Heart left ventricle (tissue), 13 donors: ENCODE measurements at regions not wholly inside any gene's neighbourhood (a gene's known extent, or its start where the extent isn't known, plus 50 kb on each side); places are given as distances from the start of the nearest gene placed in this dataset.

ENCODE experiments used
- CTCF ChIP-seq, 12 donors: fragments of 200-600 bp; sonication (generic) in 4 of 12; IDR thresholded peaks; one replicate each; pipeline versions ENCODE4 v1.5.0 to v1.8.0; 2018 to 2022; ENCODE audit warnings: antibody characterized with exemption in 12 of 12, mild to moderate bottlenecking in 5 of 12
- POLR2A ChIP-seq, 2 donors: fragments of 450-650 bp; IDR thresholded peaks; one replicate each; pipeline ENCODE4 v1.6.1; 2017; ENCODE audit warnings: antibody characterized with exemption in 2 of 2, mild to moderate bottlenecking in 2 of 2, moderate library complexity in 2 of 2
- donor health status: ischemic (EF 13 %, LVEDD 7.1; RV severe dilation, severe dysfunction).
- donor health status: DM: no; HTN: yes; CAD: no.
- donor health status: DM: no; HTN: no; CAD: no.
- donor health status: ischemic (EF 25% LVEDD 6.9; RV normal size, moderate dysfunction).
- donor health status: ischemic (EF 25% LVEDD 5.7; RV mildly dilated, moderate dysfunction).
- donor health status: ischemic (EF 35%, LVEDD 5.7; RV mildly dilated, moderate dysfunction).
- donor health status: nonischemic (EF 11% LVEDD 7.7; RV severe dilation, severe dysfunction).
- donor health status: DM: yes; HTN: yes; CAD: no.
- donor health status: PGD.
- donor health status: ischemic (EF 29% LVEDD 5.4; RV normal size, mild dysfunction).
- donor health status: nonischemic (EF 23%, LVEDD 6.1; RV moderate dilation, normal function).

- TF ChIP-seq CTCF (IDR thresholded peaks at IDR 0.05) (peak in 1 of 12 donors; percentile 12), POLR2A (IDR thresholded peaks at IDR 0.05) (no peak)
Measured at GRCh38 chr6:66558189-66558588, 851.2 kb upstream of the EYS start.
